VCaP (cell line): ENCODE measurements at regions not wholly inside any gene's neighbourhood (a gene's known extent, or its start where the extent isn't known, plus 50 kb on each side); places are given as distances from the start of the nearest gene placed in this dataset.
A peak's percentile ranks its signal among the peaks of the same experiment; 100 is the strongest.

Experiments used
- H3K27ac ChIP-seq: fragments of 450-650 bp; 2 replicates; pipeline ENCODE4 v1.5.1; 2017
- TF ChIP-seq, protein P1 (sequence below): fragments of 450-650 bp; conservative IDR thresholded peaks from 2 replicates; pipeline ENCODE4 v1.5.1; 2017; ENCODE audit warnings: mild to moderate bottlenecking, moderate library complexity

DNA sequence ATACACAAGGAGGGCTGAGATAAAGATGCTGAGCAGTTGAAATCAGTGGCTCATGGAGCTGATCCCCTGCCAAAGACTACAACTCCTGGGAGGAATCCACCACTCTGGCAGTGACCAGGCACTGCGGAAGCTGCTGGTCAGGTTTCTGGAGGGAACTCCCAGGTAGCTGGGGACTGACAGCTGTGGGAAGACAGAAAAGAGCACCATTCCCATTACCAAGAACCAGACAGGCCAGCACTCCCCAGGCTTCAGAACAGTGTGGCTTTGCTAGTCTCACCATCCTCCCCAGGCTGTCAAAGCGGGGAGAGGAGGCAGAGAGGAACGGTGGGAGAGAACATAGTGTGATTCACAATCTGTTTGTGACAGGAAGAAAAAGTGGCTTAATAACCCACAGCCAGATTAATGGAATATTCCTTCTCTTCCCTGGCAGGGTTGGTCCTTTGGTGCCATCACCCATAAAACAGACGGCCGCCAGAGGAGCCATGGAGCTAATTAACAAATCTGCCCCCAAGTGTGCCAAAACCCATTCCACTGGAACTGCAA is 92.1 kb downstream of the MAB21L3 start:
- H3K27ac ChIP-seq: peak overlapping the region; percentile 81
- TF ChIP-seq, protein P1, sequence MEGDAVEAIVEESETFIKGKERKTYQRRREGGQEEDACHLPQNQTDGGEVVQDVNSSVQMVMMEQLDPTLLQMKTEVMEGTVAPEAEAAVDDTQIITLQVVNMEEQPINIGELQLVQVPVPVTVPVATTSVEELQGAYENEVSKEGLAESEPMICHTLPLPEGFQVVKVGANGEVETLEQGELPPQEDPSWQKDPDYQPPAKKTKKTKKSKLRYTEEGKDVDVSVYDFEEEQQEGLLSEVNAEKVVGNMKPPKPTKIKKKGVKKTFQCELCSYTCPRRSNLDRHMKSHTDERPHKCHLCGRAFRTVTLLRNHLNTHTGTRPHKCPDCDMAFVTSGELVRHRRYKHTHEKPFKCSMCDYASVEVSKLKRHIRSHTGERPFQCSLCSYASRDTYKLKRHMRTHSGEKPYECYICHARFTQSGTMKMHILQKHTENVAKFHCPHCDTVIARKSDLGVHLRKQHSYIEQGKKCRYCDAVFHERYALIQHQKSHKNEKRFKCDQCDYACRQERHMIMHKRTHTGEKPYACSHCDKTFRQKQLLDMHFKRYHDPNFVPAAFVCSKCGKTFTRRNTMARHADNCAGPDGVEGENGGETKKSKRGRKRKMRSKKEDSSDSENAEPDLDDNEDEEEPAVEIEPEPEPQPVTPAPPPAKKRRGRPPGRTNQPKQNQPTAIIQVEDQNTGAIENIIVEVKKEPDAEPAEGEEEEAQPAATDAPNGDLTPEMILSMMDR: peak; percentile 66

- peak overlapping the region; percentile 81 for H3K27ac ChIP-seq
- TF ChIP-seq, protein P1: no peak
Measured at GRCh38 chr1:116203920-116204319, 92.7 kb downstream of the MAB21L3 start.

DNA sequence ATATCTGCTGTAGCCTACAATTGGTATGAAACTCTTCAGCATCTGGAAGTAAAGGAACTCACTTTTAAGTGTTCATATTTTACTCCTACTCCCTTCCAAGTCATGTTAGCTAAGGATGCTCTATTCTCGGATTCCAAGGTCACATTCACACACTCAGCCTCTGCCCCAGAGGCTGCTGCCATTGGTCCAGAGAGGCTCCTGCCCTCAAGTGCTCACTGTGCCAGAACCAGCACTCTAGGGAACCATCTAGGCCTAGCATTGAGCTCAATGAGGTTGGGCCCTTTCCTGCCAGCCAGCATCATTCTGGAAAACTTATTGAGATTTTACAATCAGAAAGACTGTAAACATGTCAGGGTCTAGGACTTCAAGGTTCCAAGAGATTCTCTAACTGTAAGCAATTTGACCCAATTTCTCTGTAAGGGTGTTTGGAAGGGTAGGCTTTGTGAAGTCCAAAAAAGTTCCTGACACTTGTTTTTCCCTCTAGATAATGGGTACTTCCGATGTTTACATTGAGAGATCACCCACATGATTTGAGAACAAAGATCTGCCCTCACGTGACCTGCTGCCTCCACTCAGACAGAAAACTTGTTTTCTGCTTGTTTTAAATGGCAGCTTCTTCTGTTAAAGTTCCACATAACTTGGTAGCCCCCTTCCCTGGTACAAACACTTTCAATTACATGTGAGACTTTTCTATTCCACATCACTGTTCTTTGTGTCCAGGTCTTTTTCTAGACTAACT is 94.9 kb downstream of the MAB21L3 start:
- TF ChIP-seq, protein P1: no peak
- peak overlapping the region; percentile 15 for H3K27ac ChIP-seq

DNA sequence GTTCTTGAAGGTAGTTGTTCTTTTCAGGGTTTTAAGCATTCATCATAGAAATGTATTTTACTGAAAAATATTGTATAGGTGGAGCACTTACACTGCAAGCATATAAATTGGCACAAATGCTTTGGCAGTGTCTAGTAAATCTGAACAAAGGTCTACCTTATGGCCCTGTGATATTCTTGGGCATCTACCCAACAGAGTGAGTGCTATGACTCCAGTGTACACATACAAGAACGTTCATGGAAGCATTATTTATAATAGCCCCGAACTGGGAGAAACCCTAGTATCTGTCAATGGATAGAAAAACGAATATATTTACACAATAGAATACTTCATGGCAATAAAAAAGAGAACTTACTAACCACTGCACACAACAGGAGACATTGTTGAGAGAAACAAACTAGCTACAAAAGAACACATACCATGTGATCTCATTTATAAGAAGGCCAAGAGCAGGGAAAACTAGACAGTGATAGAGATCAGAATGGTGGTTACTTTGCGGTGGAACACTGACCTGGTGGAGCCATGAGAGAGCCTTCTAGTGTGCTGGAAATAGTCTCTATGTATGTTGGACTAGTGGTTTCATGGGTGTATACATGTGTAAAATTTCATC is 96.0 kb downstream of the MAB21L3 start:
- peak overlapping the region; percentile 15; the same call in 1 of the 2 replicates for H3K27ac ChIP-seq
- TF ChIP-seq, protein P1: no peak

- H3K27ac ChIP-seq: no peak overlapping the region
- TF ChIP-seq, protein P1: no peak
Measured at GRCh38 chr1:116208136-116208535, 96.9 kb downstream of the MAB21L3 start.

GRCh38 chr1:116211294-116211693 is 100.1 kb downstream of the MAB21L3 start:
- H3K27ac ChIP-seq: no peak overlapping the region
- TF ChIP-seq, protein P1: no peak

DNA sequence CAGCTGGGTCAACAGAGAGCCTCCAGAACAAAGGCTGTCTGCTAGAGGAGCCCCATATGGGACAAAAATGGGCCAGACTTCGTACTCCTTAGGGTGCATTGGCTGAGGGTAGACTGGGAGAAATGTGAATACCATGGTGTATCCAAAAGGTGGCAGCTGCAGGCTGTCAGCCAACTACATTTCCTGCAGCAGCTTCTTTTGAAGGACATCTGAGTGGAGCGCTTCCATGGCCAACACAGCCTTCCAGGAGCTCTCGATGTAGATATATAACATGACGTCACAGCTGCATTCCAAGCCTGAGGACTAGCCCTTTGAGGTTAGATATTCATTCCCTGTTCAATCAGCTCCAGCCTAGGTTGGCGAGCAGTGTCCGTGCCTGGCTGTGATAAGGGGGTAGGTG is 107.7 kb downstream of the MAB21L3 start:
- no peak overlapping the region for H3K27ac ChIP-seq
- TF ChIP-seq, protein P1: no peak
